ENCODE measurements at regions not wholly inside any gene's neighbourhood (a gene's known extent, or its start where the extent isn't known, plus 50 kb on each side); places are given as distances from the start of the nearest gene placed in this dataset.
A peak's percentile ranks its signal among the peaks of the same experiment; 100 is the strongest.

DNA sequence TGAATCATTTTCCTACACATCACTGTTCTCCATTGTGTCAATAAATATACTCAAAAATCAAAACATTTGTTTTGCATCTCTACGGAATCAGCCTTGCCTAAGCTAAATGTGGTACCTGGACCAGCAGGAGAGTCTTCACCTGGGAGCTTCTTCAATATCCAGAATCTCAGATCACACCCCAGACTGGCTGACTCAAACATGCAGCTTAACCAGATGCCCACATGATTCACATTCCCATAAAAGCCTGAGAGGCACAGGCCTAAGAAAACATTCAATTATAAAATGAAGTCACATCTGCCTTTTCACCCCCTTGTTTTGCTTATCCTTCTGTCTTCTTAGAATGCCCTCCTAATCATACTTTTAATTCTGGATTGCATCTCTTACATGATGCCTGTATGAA lies 1045.5 kb upstream of the NXPH2 start:
- ChIA-PET CTCF (interaction anchor here (0.6 kb wide), 1 partner anchor 56 kb away, joined by 3 read pairs; no protein-coding TSS in a partner anchor), POLR2A (ENCODE audit: unreplicated experiment) (interaction anchor here (0.6 kb wide), 1 partner anchor 25 kb away, joined by 6 read pairs; no protein-coding TSS in a partner anchor)
- ATAC-seq (peak; percentile 86), DNase-seq (peak; percentile 53)
- Histone ChIP-seq H3K9me2 (replicated peaks; ENCODE audit: low read length) (no peaks in the 10 kb centered on the region), H3K9ac (ENCODE audit: low read length) (no peak overlapping the region), H3K4me3 (ENCODE audit: low read length) (no peak overlapping the region), H3K27me3 (ENCODE audit: low read length) (no peaks in the 10 kb centered on the region), H3K4me2 (ENCODE audit: low read length) (no peak overlapping the region), H3K79me2 (ENCODE audit: low read length) (no peaks in the 10 kb centered on the region), H4K20me1 (ENCODE audit: low read length) (no peaks in the 10 kb centered on the region), H3K36me3 (ENCODE audit: low read depth, low read length) (no peaks in the 10 kb centered on the region), H3K9me3 (ENCODE audit: low read length) (no peaks in the 10 kb centered on the region), H2AFZ (ENCODE audit: low read length) (no peak overlapping the region), H3K4me1 (ENCODE audit: insufficient read depth, low read length) (peaks cover 3% of the 10 kb centered on the region; the same call in 1 of the 2 replicates), H3K27ac (ENCODE audit: low read length) (no peak overlapping the region), H3F3A (ENCODE audit: low read length, unreplicated experiment) (no peaks in the 10 kb centered on the region)
- BruUV-seq (replicated peaks): no TSS peak
- intact Hi-C loops (cut with micrococcal nuclease): no loop called here
- TF ChIP-seq EZH2 (IDR thresholded peaks at IDR 0.05; ENCODE audit: low read length, unreplicated experiment): no peak

DNA sequence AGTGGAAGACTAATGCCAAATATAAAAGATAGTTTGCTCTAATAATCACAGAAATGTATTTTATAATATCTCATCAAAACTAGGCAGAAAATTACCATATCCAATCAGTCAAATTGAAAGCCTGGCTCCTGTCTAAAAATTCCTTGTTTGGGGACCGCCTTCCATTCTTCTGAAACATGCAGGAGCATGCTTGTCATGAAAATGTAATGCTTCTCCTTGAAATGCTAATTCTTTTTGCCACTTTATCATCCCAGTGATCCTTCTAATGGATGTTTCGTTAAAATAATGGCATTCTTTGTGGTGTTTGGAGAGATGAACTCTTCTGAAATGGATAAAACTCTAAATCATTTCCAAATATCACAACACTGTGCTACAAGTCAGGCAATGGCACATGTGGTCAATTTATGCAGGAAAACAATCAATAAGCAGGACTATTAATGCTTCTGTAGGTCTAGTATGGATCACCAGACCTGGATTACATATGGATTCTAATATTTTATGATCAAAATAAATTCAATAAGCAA lies 1039.1 kb upstream of the NXPH2 start:
- H3F3A ChIP-seq (ENCODE audit: low read length, unreplicated experiment): no peaks in the 10 kb centered on the region
- no peak for DNase-seq
- H3K4me1 ChIP-seq (ENCODE audit: insufficient read depth, low read length): no peaks in the 10 kb centered on the region
- TF ChIP-seq, protein P1, sequence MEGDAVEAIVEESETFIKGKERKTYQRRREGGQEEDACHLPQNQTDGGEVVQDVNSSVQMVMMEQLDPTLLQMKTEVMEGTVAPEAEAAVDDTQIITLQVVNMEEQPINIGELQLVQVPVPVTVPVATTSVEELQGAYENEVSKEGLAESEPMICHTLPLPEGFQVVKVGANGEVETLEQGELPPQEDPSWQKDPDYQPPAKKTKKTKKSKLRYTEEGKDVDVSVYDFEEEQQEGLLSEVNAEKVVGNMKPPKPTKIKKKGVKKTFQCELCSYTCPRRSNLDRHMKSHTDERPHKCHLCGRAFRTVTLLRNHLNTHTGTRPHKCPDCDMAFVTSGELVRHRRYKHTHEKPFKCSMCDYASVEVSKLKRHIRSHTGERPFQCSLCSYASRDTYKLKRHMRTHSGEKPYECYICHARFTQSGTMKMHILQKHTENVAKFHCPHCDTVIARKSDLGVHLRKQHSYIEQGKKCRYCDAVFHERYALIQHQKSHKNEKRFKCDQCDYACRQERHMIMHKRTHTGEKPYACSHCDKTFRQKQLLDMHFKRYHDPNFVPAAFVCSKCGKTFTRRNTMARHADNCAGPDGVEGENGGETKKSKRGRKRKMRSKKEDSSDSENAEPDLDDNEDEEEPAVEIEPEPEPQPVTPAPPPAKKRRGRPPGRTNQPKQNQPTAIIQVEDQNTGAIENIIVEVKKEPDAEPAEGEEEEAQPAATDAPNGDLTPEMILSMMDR (conservative IDR thresholded peaks at IDR 0.05; ENCODE audit: low read depth, low read length): no peak
- no peak for TF ChIP-seq EZH2 (IDR thresholded peaks at IDR 0.05; ENCODE audit: low read length, unreplicated experiment)
- TF ChIP-seq EZH2phosphoT487 (IDR thresholded peaks at IDR 0.05; ENCODE audit: borderline replicate concordance, low read length): no peak
- intact Hi-C loops (cut with micrococcal nuclease): no loop called here
- no peak for ATAC-seq
- no peaks in the 10 kb centered on the region for H4K20me1 ChIP-seq (ENCODE audit: low read length)
- no peaks in the 10 kb centered on the region for H3K9me2 ChIP-seq (replicated peaks; ENCODE audit: low read length)
- no peaks in the 10 kb centered on the region for H3K27me3 ChIP-seq (ENCODE audit: low read length)
- no peaks in the 10 kb centered on the region for H3K36me3 ChIP-seq (ENCODE audit: low read depth, low read length)
- no peak overlapping the region for H3K4me3 ChIP-seq (ENCODE audit: low read length)
- H3K4me2 ChIP-seq (ENCODE audit: low read length): no peak overlapping the region
- POLR2A ChIA-PET (ENCODE audit: unreplicated experiment): no interaction called here
- no peaks in the 10 kb centered on the region for H3K79me2 ChIP-seq (ENCODE audit: low read length)
- CTCF ChIA-PET: no interaction called here
- no peaks in the 10 kb centered on the region for H3K9me3 ChIP-seq (ENCODE audit: low read length)
- no peak overlapping the region for H3K9ac ChIP-seq (ENCODE audit: low read length)
- no TSS peak for BruUV-seq (replicated peaks)
- no peak overlapping the region for H3K27ac ChIP-seq (ENCODE audit: low read length)
- no peak overlapping the region for H2AFZ ChIP-seq (ENCODE audit: low read length)

DNA sequence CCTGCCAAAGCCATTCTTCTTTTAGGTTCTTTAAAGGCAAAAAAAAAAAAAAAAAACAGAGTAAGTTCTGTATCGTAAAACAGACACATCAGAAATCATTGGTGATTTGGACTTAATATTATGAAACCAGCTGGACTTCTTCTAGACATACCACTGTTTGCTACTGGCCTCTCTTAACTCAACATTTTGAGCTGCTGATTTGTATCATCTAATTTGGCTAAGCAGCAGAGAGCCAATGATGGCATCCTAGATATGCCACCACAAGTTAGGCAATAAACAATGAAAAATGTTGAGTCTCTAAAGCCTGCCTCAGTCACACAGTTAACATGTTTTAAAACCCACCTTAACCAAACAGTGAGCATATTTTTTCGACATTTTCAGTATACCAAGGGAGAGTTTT lies 1034.3 kb upstream of the NXPH2 start:
- H3K9me2 ChIP-seq (replicated peaks; ENCODE audit: low read length): no peaks in the 10 kb centered on the region
- H3K79me2 ChIP-seq (ENCODE audit: low read length): no peaks in the 10 kb centered on the region
- no peak for TF ChIP-seq EZH2 (IDR thresholded peaks at IDR 0.05; ENCODE audit: low read length, unreplicated experiment)
- TF ChIP-seq EZH2phosphoT487 (IDR thresholded peaks at IDR 0.05; ENCODE audit: borderline replicate concordance, low read length): no peak
- TF ChIP-seq, protein P1 (conservative IDR thresholded peaks at IDR 0.05; ENCODE audit: low read depth, low read length): no peak
- POLR2A ChIA-PET (ENCODE audit: unreplicated experiment): no interaction called here
- H3K9ac ChIP-seq (ENCODE audit: low read length): no peak overlapping the region
- H2AFZ ChIP-seq (ENCODE audit: low read length): no peak overlapping the region
- no peaks in the 10 kb centered on the region for H3K9me3 ChIP-seq (ENCODE audit: low read length)
- H3K4me2 ChIP-seq (ENCODE audit: low read length): no peak overlapping the region
- H3K27me3 ChIP-seq (ENCODE audit: low read length): no peaks in the 10 kb centered on the region
- BruUV-seq (replicated peaks): no TSS peak
- H3K4me3 ChIP-seq (ENCODE audit: low read length): no peak overlapping the region
- DNase-seq (no peak), ATAC-seq (no peak)
- CTCF ChIA-PET: no interaction called here
- intact Hi-C loops (cut with micrococcal nuclease): no loop called here
- no peaks in the 10 kb centered on the region for H3K4me1 ChIP-seq (ENCODE audit: insufficient read depth, low read length)
- no peaks in the 10 kb centered on the region for H3F3A ChIP-seq (ENCODE audit: low read length, unreplicated experiment)
- no peaks in the 10 kb centered on the region for H3K36me3 ChIP-seq (ENCODE audit: low read depth, low read length)
- no peak overlapping the region for H3K27ac ChIP-seq (ENCODE audit: low read length)
- no peaks in the 10 kb centered on the region for H4K20me1 ChIP-seq (ENCODE audit: low read length)
